ENCODE measurements at regions not wholly inside any gene's neighbourhood (a gene's known extent, or its start where the extent isn't known, plus 50 kb on each side); places are given as distances from the start of the nearest gene placed in this dataset.

DNA sequence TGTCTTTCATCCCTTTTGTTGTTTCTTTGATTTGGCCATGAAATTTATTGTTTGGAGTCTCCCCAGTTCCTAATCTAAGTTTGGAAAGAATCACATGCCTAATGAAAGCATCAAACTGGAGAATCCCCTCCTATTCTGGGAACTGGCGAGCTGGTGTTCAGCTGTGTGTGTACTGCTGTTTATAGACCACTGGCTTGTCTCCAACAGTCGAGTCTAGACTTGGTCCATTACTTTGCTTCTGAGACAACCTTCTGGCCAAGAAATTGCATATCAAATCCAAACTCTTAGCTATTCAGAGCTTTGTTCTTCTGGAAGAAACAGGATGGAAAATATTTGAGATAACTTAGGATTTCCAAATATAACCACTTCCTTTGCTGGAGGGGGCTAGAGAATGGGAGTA, 111.5 kb upstream of the THSD7B start:
- TF ChIP-seq EHMT2 (IDR thresholded peaks at IDR 0.05; ENCODE audit: low read depth) = no peak
- no peak for TF ChIP-seq POLR2A (IDR thresholded peaks at IDR 0.05; ENCODE audit: low read length)
- TF ChIP-seq CTCF (IDR thresholded peaks at IDR 0.05) = no peak
- no peak for TF ChIP-seq CHD4 (IDR thresholded peaks at IDR 0.05; ENCODE audit: borderline replicate concordance)
- TF ChIP-seq JUN (IDR thresholded peaks at IDR 0.05) = no peak
- no peak for TF ChIP-seq CHD2 (IDR thresholded peaks at IDR 0.05; ENCODE audit: low read length, partially characterized antibody)

Data from A549 (cell line).